D721Med (cell line): ENCODE measurements at regions not wholly inside any gene's neighbourhood (a gene's known extent, or its start where the extent isn't known, plus 50 kb on each side); places are given as distances from the start of the nearest gene placed in this dataset.

Experiments
- DNase-seq: peaks from one replicate; pipeline ENCODE4 v3.0.0; 2011; ENCODE audit warnings: low spot score; ENCODE audit not compliant: insufficient read length
- FAIRE-seq: peaks from 2 replicates; lab custom pipeline; 2011; peaks lifted over from hg19 to GRCh38; lab: Jason Lieb, UNC
- TF ChIP-seq, protein P1 (sequence below): IDR thresholded peaks from 2 replicates; pipeline ENCODE4 v1.5.1; 2012; ENCODE audit warnings: mild to moderate bottlenecking, control low read depth; ENCODE audit not compliant: insufficient read depth; ENCODE audit errors: missing control alignments

DNA sequence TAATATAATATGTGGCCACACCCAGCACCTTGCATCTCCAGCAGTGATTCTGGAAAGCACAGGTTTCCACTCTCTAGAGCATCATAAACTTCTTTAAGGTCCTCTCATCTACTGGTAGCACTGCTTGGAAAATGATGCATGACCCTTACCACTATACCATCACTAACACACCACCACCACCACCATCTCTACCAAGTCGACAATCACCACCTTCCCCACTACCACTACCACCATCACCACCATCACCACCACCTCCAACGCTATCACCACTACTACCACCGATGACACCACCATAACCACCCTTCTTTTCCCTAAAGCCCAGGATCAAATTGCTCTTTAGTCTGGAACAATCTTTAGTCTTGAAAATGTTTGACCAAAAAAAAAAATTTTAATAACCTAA, 390.4 kb downstream of the SUCLA2 start:
- TF ChIP-seq, protein P1, sequence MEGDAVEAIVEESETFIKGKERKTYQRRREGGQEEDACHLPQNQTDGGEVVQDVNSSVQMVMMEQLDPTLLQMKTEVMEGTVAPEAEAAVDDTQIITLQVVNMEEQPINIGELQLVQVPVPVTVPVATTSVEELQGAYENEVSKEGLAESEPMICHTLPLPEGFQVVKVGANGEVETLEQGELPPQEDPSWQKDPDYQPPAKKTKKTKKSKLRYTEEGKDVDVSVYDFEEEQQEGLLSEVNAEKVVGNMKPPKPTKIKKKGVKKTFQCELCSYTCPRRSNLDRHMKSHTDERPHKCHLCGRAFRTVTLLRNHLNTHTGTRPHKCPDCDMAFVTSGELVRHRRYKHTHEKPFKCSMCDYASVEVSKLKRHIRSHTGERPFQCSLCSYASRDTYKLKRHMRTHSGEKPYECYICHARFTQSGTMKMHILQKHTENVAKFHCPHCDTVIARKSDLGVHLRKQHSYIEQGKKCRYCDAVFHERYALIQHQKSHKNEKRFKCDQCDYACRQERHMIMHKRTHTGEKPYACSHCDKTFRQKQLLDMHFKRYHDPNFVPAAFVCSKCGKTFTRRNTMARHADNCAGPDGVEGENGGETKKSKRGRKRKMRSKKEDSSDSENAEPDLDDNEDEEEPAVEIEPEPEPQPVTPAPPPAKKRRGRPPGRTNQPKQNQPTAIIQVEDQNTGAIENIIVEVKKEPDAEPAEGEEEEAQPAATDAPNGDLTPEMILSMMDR = no peak
- DNase-seq (no peak), FAIRE-seq (no peak)

DNA sequence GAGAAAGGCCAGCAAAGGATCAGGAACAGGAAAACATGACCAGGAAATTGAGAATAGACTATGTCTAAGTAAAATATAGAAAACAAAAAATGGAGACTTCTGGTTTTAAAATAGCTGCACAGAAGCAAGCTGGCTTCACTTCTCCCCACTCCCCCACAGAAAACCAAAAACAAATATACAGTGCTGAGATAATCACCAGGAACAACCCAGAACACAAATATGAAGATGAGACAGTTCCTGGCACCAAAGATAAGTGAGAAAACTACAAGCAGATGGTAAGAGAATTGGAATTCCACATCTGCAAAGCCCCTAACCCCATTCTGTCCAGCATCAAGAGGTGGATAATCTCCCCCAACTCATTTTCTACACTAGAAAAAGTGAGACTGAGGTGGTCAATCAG, 397.7 kb downstream of the SUCLA2 start:
- DNase-seq = no peak
- TF ChIP-seq, protein P1 = no peak
- no peak for FAIRE-seq

- TF ChIP-seq, protein P1 = peak; percentile 19
- DNase-seq = no peak
- FAIRE-seq = no peak
Measured at GRCh38 chr13:47598340-47598911, 402.6 kb downstream of the SUCLA2 start.

GRCh38 chr13:47594833-47595232, 406.2 kb downstream of the SUCLA2 start:
- no peak for FAIRE-seq
- TF ChIP-seq, protein P1 = no peak
- no peak for DNase-seq

DNA sequence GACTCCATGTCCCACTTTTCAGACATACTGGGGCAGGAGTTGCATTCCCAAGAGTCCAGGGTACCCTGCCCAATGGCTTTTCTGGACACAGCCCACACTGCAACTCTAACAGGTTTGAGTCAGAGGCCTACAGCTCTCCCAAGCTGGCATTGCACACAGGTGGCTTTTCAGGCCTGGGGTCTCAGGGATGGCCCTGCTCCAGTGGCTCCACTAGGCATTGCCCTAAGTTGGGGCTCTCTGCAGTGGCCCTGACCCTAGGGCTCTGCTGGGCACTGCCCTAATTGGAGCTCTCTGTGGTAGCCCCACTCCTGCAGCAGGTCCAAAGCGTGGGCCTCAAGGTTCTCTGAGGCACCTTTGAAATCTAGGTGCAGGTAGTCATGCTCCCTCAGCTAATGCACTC, 408.8 kb downstream of the SUCLA2 start:
- no peak for DNase-seq
- TF ChIP-seq, protein P1 = no peak
- FAIRE-seq = no peak

DNA sequence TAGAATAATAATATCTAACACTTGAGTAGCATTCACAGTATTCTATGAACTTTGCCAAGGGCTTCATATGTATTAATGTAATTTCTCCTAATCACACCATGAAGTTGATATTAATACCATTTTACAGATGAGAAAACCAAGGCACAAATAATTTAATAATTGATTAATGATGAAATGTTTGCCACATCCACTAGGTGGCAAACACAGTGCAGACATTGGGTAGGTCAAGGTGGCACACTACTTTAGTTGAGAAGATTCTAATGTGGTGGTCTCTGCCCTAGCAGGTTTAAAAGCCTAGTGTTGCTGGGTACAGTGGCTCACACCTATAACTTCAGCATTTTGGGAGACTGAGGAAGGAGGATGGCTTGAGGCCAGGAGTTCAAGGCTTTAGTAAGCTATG, 412.4 kb downstream of the SUCLA2 start:
- TF ChIP-seq, protein P1 = no peak
- FAIRE-seq (no peak), DNase-seq (no peak)

- no peak for DNase-seq
- TF ChIP-seq, protein P1 = no peak
- no peak for FAIRE-seq
Measured at GRCh38 chr13:47572375-47572774, 428.7 kb downstream of the SUCLA2 start.
